ENCODE measurements at regions not wholly inside any gene's neighbourhood (a gene's known extent, or its start where the extent isn't known, plus 50 kb on each side); places are given as distances from the start of the nearest gene placed in this dataset.
A peak's percentile ranks its signal among the peaks of the same experiment; 100 is the strongest.

DNA sequence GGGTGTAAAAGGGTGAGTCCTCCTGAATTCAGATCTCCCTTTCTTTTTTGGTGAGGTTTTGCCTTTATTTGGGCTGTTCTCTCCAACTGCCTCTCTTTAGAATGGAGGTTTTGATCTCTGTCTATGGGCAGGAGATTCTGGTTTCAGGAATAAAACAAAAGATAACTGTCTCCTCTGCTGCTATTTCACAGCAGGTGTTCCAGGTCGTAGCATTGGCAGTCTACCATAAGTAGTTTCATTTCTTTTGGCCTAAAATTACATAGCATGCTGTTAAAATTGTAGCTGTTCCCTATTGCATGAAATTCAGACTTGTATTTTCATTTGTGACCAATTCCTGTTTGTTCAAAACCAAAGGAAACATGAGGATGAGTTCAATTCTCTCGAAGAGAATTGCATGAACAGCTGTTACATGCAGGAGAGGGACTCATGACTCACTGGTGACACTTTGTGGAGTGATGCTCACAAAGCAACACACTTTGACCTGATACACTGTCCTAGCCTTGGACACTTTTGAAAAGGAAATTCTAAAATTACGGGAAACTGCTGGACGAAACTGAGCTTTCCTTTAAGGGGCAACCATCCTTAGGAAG lies 76.8 kb upstream of the SIRPG start:
- no peak for TF ChIP-seq POLR2A (IDR thresholded peaks at IDR 0.05)
- TF ChIP-seq, protein P1, sequence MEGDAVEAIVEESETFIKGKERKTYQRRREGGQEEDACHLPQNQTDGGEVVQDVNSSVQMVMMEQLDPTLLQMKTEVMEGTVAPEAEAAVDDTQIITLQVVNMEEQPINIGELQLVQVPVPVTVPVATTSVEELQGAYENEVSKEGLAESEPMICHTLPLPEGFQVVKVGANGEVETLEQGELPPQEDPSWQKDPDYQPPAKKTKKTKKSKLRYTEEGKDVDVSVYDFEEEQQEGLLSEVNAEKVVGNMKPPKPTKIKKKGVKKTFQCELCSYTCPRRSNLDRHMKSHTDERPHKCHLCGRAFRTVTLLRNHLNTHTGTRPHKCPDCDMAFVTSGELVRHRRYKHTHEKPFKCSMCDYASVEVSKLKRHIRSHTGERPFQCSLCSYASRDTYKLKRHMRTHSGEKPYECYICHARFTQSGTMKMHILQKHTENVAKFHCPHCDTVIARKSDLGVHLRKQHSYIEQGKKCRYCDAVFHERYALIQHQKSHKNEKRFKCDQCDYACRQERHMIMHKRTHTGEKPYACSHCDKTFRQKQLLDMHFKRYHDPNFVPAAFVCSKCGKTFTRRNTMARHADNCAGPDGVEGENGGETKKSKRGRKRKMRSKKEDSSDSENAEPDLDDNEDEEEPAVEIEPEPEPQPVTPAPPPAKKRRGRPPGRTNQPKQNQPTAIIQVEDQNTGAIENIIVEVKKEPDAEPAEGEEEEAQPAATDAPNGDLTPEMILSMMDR (IDR thresholded peaks at IDR 0.05) = peak in 1 of 2 donors; percentile 5
